GM12874 (cell line): ENCODE measurements at regions not wholly inside any gene's neighbourhood (a gene's known extent, or its start where the extent isn't known, plus 50 kb on each side); places are given as distances from the start of the nearest gene placed in this dataset.

ENCODE experiments used
- CTCF ChIP-seq: IDR thresholded peaks from 2 replicates; pipeline ENCODE4 v1.5.1; 2011; ENCODE audit warnings: low read depth, mild to moderate bottlenecking, control low read depth, low read length, moderate library complexity; ENCODE audit not compliant: insufficient read depth

GRCh38 chr6:170164271-170164900 is 126.5 kb downstream of the DLL1 start:
- TF ChIP-seq CTCF: no peak

GRCh38 chr6:170163405-170164170 is 127.3 kb downstream of the DLL1 start:
- no peak for TF ChIP-seq CTCF

- TF ChIP-seq CTCF: no peak
Observed at GRCh38 chr6:170162775-170163404, 128.0 kb downstream of the DLL1 start.

GRCh38 chr6:170162011-170162774 is 128.7 kb downstream of the DLL1 start:
- TF ChIP-seq CTCF: no peak

- TF ChIP-seq CTCF: no peak
Observed at GRCh38 chr6:170160628-170161611, 130.0 kb downstream of the DLL1 start.

- TF ChIP-seq CTCF: no peak
Observed at GRCh38 chr6:170160031-170160627, 130.7 kb downstream of the DLL1 start.
